ENCODE measurements at regions not wholly inside any gene's neighbourhood (a gene's known extent, or its start where the extent isn't known, plus 50 kb on each side); places are given as distances from the start of the nearest gene placed in this dataset.

DNA sequence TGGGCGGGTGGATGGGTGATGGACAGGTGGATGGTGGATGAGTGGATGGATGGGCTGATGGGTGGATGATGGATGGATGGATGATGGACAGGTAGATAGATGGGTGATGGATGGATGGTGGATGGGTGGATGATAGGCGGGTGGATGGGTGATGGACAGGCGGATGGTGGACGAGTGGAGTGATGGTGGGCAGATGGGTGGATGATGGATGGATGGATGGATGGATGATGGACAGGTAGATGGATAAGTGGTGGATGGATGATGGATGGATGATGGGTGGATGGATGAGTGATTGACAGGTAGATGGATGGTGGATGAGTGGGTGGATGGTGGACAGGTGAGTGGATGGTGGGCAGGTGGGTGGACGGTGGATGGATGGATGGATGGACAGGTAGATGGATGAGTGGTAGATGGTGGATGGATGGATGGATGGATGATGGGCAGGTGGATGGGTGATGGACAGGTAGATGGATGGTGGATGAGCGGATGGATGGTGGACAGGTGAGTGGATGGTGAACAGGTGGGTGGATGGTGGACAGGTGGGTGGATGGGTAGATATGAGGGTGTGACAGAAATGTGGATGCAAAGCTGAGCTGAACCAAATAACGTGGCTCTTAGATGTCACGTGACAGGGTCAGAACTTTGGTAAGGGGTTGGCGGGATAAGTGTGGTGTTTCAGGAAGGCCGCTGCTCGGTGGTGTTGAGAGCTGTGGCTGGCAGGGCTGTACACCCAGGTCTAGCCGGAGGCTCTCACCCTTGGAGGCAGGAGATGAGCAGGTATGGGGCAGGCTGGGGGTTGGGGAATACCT, 234.3 kb upstream of the CIBAR2 start:
- DNase-seq (ENCODE audit: low spot score) = no peak

GRCh38 chr16:85347213-85347591, 234.9 kb upstream of the CIBAR2 start:
- DNase-seq (ENCODE audit: low spot score) = no peak

DNA sequence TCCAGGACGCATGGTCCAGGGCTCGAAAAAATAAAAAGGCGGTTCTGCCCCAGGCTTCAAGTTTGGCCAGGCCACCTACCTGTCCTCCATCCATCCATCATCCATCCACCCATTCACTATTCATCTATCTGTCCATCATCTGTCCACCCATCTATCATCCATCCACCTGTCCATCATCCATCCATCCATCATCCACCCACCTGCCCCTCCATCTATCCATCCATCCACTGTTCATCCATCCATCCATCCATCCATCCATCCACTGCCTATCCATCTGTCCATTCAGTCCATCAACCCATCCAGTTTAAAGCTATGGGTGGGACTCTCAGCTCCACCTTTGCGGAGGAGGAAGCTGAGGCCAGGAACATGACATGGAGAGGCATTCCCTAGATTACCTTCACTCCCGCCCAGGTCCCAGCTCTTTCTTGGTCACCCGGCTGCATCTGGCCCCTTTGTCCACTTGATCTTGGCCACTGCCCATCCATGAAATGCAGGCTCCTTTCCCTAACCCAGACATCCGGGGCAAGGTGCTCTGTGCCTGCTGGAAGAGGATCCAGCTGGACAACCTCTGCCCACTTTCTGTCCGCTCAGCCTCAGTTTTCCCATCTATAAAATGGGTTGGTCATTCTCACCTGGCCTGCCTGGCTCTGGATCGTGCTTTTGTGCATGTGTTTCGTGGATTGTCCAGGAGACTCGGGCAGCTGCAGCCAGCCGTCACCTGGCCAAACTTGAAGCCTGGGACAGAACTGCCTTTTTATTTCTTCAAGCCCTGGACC, 236.0 kb upstream of the CIBAR2 start:
- no peak for DNase-seq (ENCODE audit: low spot score)

GRCh38 chr16:85348911-85349334, 236.7 kb upstream of the CIBAR2 start:
- DNase-seq (ENCODE audit: low spot score) = no peak

DNA sequence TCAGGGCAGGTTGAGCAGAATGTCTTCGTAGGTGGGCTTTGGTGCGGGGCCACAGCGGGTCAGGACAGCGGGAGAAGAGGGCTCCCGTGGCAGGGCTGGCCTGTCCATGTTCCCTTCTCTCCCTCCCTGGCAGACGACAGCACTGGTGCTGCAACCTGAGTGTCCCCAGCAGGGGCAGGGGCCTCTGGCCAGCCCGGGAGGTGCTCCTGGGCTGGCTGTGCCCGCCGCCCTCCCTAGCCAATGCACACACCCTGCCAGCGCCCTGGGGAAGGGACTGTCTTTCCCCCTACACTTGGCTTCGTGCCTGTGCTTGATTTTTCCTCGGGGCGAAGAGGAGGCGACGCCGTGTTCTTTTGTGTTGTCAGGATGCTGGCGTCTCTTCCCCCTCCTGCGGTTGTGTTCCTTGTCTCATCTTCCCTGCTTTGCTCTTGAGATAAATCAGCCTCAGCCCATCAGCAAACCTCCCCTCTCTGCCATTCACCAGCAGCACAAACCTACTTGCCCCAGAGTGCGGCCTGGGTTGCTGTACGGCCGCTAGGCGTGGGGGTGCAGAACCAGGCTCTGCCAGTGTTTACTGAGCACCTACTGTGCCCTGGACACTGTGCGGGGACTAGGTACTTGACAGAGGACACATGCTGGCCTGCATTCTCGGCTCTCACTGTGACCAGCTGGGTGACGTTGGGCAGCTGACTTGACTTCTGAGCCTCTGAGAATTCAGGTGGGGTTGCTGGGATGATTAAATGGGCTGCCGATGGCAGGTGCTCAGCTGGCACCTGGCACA, 237.3 kb upstream of the CIBAR2 start:
- DNase-seq (ENCODE audit: low spot score) = no peak

DNA sequence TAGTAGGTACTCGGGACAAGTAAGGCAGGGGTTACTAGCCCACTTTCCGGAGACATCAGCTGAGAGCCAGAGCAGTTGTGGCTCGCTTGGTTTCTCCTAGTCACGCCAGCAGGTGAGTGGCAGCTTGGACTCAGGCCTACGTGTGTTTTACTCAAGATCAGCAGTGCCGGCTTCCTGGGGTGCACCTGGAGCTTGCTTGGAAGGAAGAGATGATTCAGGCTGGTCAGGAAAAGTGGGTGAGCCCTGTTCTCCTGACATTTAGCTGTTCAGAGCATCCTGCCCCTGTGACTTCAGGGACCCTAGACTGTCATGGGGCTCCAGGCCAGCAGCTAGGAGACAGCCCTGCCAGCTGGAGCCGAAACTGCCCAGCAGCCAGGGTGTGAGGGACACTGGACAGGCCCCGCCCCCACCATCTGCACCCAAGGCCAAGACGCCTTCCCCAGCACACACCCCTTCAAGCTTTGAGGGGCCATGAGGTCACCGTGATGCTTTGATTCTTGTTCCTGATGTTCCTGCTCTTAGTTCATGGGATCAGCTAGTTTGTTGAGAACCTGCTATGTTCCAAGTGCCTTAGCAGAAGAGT, 238.0 kb upstream of the CIBAR2 start:
- DNase-seq (ENCODE audit: low spot score) = no peak

DNA sequence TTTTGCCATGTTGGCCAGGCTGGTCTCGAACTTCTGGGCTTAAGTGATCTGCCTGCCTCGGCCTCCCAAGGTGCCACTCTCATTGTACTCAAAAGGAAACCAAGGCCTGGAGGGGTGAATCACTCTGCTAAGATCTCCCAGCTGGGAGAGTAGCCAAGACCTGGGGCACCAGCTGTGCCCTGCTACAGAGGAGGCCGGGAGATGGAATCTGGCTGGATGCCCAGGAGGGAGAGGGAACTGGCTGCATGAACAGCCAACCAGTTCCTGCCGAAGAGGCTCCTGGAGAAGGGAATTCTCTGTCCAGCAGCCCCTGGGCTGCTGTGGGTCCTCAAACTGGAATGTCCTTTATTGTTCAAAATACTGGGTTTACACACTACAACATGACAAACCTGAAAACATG, 238.7 kb upstream of the CIBAR2 start:
- DNase-seq (ENCODE audit: low spot score) = no peak

DNA sequence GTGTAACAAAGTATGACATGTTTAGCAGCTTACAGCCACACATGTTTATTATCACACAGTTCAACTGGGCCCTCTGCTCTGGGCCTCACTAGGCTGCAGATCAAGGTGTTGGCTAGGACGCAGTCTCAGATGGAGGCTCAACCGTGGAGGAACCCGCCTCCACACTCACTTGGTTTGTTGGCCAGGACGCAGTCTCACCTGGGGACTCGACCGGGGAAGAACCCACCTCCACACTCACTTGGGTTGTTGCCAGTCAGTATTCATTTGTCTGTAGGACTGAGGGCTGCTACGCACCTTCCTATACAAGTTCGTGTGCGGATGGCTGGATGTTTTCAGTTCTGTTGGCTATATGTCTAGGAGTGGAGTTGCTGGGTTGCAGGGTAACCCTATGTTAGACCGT, 240.7 kb upstream of the CIBAR2 start:
- no peak for DNase-seq (ENCODE audit: low spot score)

GRCh38 chr16:85353839-85354685, 241.8 kb upstream of the CIBAR2 start:
- DNase-seq (ENCODE audit: low spot score) = no peak

DNA sequence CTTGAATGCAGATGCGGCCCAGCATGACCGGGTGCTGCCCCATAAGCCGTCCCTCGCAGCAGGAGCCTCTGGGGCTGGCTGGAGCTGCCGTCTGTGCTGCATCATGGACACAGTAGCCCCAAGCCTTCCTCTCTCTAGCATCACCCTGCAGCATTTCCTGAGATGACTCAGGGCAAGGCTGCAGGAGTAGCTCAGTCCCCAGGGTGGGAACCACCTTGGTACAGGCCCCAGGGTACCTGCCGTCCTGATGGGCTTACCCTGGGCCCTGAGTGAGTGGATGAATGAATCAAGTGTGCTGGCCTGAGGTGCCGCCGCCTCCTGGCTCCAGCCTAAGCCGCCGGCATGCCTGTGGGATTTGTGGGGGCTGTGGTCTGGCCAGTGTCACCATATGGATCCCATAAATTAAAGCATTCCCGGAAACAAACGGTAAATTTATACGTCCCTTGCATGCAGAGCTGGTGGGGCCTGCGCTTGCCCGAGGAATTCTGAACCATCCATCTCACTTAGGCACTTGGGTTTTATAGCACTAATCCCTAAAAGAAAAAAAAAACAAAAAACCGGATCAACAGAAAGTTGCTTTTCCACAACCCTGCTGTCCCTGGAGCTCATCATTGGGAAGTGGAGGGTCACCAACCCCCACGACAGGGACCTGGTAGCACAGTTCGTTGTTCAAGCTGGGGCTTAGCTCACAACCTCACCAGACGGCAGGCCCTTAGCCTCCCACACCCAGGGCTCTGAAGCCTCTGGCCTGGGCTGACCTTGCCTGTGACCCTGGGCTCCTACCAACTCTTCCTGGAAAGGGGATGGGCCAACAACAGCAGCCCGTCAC, 242.6 kb upstream of the CIBAR2 start:
- DNase-seq (ENCODE audit: low spot score) = no peak

GRCh38 chr16:85355515-85355837, 243.2 kb upstream of the CIBAR2 start:
- DNase-seq (ENCODE audit: low spot score) = no peak

GRCh38 chr16:85356157-85356556, 243.9 kb upstream of the CIBAR2 start:
- no peak for DNase-seq (ENCODE audit: low spot score)

DNA sequence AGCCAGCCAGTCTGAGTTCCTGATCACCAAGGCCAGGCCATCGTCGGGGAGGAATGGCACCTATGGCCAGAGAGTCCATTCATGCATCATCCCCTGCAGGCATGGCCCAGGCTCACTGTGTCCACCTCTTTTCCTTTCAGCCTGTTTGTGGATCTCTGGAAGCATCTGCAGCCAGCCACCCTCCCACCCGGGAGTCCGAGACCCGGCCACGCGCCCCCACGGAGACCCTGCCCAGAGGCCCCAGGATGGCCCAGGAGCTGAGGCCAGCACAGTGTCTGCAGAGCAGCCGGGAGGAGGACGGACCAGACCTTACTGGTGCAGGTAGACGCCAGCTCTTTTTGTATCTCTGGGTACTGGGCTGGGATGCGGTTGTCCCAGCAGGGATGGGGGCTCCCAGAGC, 245.1 kb upstream of the CIBAR2 start:
- no peak for DNase-seq (ENCODE audit: low spot score)

DNA sequence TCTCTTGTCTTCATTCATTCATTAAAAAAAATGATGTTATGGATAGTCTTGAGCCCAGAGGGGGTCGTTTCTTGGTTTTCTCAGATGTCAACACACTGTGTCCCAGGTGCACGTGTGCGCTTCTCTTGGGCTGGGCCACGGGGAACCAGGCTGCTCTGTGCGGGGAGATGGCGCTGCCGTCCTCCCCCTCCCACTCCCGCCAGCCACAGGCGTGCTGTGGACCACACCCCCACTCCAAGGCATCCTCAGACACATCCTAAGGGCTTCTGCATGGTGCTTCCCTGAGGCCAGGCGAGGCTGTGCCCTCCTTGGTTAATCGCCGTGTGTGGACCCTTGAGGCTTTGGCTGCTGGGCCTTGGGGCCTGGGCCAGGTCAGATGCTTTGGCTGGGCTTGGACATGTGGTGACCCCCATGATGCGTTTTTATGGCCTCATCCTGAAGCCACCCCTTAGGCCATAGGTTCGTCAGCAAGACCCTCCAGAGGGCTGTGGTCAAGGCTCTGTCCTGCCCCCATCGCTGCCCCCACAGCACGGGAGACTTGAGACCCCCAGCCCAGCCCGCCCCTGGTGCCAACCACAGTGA, 245.7 kb upstream of the CIBAR2 start:
- DNase-seq (ENCODE audit: low spot score) = no peak

DNA sequence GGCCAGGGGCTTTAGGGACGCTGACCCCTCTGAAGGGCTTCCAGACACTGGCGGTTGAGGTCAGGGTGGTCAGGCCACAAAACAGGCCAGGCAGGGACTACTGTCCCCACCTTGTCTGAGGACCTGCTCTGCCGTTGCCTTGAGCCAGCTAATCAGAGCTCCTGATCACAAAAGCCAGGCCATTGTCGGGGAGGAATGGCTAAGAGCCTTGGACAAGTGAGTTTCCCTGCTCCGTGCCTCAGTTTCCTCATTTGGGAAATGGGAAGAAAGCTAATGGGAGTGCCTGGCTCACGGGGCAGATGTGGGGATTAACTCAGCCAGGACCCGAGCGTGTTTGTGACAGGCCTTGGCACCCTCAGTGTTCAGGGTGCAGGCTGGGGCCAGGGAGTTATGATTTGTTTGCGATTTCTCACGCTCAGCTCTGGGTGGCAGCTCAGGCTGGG, 246.5 kb upstream of the CIBAR2 start:
- DNase-seq (ENCODE audit: low spot score) = no peak

DNA sequence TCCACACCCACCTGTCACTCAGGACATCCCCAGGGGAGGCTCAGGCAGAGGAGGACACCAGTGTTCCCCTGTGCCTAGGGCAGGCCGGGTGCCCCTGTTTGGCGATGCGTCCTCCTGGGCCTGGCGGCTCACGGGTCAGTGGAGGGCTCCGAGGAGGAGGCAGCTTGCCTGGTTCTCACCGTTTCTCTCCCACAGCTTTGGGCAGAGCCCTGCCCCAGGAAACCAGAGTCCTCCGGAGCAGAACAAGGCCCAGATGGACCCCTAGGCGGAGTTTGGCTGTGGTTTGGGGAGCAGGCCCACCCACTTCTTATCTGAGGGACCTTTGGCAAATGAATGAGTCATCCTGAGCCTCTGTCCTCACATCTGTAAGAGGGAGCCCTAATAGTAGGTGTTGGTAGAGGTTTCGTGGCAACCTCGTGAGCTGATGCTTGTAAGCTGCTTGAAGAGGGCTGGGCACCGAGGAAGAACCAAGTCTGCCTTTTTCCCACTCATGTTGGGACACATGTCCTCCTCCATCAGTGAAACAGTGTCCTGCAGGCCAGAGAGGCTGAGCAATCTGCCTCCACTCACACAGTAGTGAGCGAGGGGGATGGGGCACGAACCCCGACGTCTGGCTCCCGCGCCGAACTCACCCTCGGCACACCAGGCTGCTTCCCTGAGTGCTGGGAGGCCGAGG, 247.0 kb upstream of the CIBAR2 start:
- DNase-seq (ENCODE audit: low spot score) = no peak

DNA sequence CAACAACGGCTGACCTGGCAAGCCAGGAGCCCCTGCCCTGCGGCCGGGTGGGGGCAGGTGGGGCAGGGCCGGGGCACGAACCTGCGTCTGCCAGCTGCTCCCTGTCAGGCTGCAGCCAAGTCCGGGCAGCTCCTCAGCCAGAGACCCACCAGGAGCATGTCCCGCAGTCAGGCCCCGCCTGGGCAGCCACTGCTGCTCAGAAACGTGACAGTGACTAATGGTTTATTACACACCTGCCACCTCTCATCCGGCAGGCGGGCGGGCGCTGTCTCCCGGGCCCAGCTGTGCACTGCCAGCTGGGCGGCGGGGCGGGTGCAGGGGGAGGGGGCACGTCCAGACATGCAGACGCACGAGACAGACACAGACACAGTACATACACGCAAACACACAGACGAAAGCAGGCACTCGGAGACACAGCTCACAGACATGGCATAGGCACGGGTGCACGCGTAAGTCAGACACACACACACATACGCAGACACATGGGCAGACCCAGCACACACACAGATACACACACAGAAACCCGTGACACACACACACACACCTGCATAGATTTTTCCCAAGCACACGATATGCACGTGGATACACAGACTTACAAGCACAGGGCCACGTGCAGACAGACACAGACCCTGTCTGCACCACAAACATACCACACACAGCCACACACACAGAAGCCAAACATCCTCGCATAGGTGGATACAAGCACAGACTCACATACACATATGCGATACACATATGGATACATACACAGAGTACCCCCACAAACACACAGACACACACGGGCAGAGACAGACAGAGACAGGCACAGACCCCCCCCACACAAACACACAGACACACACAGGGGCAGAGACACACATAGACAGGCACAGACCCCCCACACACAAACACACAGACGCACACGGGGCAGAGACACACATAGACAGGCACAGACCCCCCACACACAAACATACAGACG, 248.3 kb upstream of the CIBAR2 start:
- DNase-seq (ENCODE audit: low spot score) = no peak

GRCh38 chr16:85361441-85362118, 249.3 kb upstream of the CIBAR2 start:
- DNase-seq (ENCODE audit: low spot score) = no peak

All from germinal center (tissue), 1 donor.